Mammary epithelial cell (primary cell): ENCODE measurements at regions not wholly inside any gene's neighbourhood (a gene's known extent, or its start where the extent isn't known, plus 50 kb on each side); places are given as distances from the start of the nearest gene placed in this dataset.
"Not testable (repeated sequence)": the region's sequence is repeated elsewhere in the genome, so short reads cannot be mapped to it uniquely, and the experiment has no call there.

Experiments
- CTCF ChIP-seq, 2 donors: IDR thresholded peaks in 1 of 2; conservative IDR thresholded peaks in 1 of 2; 2 replicates each; pipeline ENCODE4 v1.5.1; 2011 to 2012; ENCODE audit warnings: inconsistent platforms in 2 of 2, low read length in 2 of 2, mild to moderate bottlenecking in 2 of 2, control low read depth in 1 of 2, low read depth in 1 of 2; ENCODE audit not compliant: insufficient read depth in 1 of 2; ENCODE audit errors: extremely low read depth in 1 of 2
- EZH2 ChIP-seq: IDR thresholded peaks from 2 replicates; pipeline ENCODE4 v1.6.1; 2012; ENCODE audit warnings: low read length, inconsistent platforms, borderline replicate concordance

- TF ChIP-seq CTCF (conservative IDR thresholded peaks at IDR 0.05 in 1 of 2, IDR thresholded peaks at IDR 0.05 in 1 of 2; ENCODE audit: extremely low read depth in 1 of 2, insufficient read depth in 1 of 2, low read depth in 1 of 2, low read length in 2 of 2); EZH2: not testable (repeated sequence)
Measured at GRCh38 chr1:96617375-96617774, 104.2 kb upstream of the PTBP2 start.
